HEK293T (cell line): ENCODE measurements at regions not wholly inside any gene's neighbourhood (a gene's known extent, or its start where the extent isn't known, plus 50 kb on each side); places are given as distances from the start of the nearest gene placed in this dataset.

Experiments used
- ARNT ChIP-seq: fragments of 450-650 bp; IDR thresholded peaks from 2 replicates; pipeline ENCODE4 v1.6.1; 2017; ENCODE audit warnings: mild to moderate bottlenecking
- FOXA1 ChIP-seq: fragments of 450-650 bp; IDR thresholded peaks from 2 replicates; pipeline ENCODE4 v1.6.1; 2016; ENCODE audit warnings: mild to moderate bottlenecking
- FOXK2 ChIP-seq: fragments of 450-650 bp; IDR thresholded peaks from 2 replicates; pipeline ENCODE4 v1.6.1; 2016; ENCODE audit warnings: mild to moderate bottlenecking
- FOXM1 ChIP-seq: fragments of 450-650 bp; IDR thresholded peaks from 2 replicates; pipeline ENCODE4 v1.6.1; 2017; ENCODE audit warnings: mild to moderate bottlenecking, borderline replicate concordance
- L3MBTL2 ChIP-seq: fragments of 450-650 bp; conservative IDR thresholded peaks from 2 replicates; pipeline ENCODE4 v1.6.1; 2016; ENCODE audit warnings: mild to moderate bottlenecking
- NFRKB ChIP-seq: fragments of 450-650 bp; IDR thresholded peaks from 2 replicates; pipeline ENCODE4 v1.6.1; 2016; ENCODE audit warnings: mild to moderate bottlenecking, moderate library complexity
- SP1 ChIP-seq: fragments of 450-650 bp; IDR thresholded peaks from 2 replicates; pipeline ENCODE4 v1.6.1; 2017

DNA sequence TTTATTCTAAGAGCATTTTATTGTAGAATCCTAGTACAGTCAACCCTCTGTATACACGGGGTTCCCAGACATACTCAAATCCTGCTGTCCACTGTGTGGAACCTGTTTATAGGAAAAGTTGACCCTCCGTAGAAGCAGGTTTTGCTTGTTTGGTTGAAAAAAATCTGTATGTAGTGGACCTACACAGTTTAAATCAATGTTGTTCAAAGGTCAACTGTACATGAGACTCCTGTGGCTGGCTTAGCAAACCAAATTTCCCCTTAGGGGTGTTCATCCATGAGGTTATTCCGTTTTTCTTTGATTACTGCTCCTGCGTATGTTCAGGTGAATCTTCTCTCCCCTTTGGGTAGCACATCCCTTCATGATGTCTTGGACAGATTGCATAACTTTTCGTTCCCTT, 387.0 kb upstream of the ZFP64 start:
- TF ChIP-seq NFRKB (no peak), FOXM1 (no peak), SP1 (no peak), L3MBTL2 (no peak), ARNT (no peak), FOXA1 (no peak), FOXK2 (no peak)
